Lower lobe of right lung (tissue), 2 donors: ENCODE measurements at regions not wholly inside any gene's neighbourhood (a gene's known extent, or its start where the extent isn't known, plus 50 kb on each side); places are given as distances from the start of the nearest gene placed in this dataset.

Experiments used
- ATAC-seq, 2 donors: fragments of 200-7000 bp; cut with Tn5 transposase; one replicate each; pipeline ENCODE4 v1.9.1; 2020 to 2022; ENCODE audit warnings: mild to moderate bottlenecking in 2 of 2, moderate library complexity in 2 of 2
- DNase-seq: peaks from one replicate; pipeline ENCODE4 v3.0.0-alpha.2; 2020
- H3K27ac ChIP-seq: fragments of 200-600 bp; one replicate; pipeline ENCODE4 v1.8.0; 2022
- H3K27me3 ChIP-seq: fragments of 200-600 bp; one replicate; pipeline ENCODE4 v1.8.0; 2022; ENCODE audit warnings: low read depth
- H3K36me3 ChIP-seq: fragments of 200-600 bp; one replicate; pipeline ENCODE4 v1.8.0; 2022; ENCODE audit warnings: mild to moderate bottlenecking
- H3K4me1 ChIP-seq: fragments of 200-600 bp; one replicate; pipeline ENCODE4 v1.8.0; 2022
- H3K4me3 ChIP-seq: fragments of 200-600 bp; one replicate; pipeline ENCODE4 v1.8.0; 2022; ENCODE audit warnings: mild to moderate bottlenecking
- H3K9me3 ChIP-seq: fragments of 200-600 bp; one replicate; pipeline ENCODE4 v1.8.0; 2022
- CTCF ChIP-seq: fragments of 200-600 bp; IDR thresholded peaks from one replicate; pipeline ENCODE4 v1.8.0; 2022; ENCODE audit warnings: antibody characterized with exemption, mild to moderate bottlenecking
- intact Hi-C: fragments of 100-400 bp; cut with DNase I; formaldehyde crosslinking; loops from one replicate; pipeline ENCODE4 v1.11.0; 2022
- donor health status: DM: no; HTN: yes; CAD: no; lungs with severe emphysema.

DNA sequence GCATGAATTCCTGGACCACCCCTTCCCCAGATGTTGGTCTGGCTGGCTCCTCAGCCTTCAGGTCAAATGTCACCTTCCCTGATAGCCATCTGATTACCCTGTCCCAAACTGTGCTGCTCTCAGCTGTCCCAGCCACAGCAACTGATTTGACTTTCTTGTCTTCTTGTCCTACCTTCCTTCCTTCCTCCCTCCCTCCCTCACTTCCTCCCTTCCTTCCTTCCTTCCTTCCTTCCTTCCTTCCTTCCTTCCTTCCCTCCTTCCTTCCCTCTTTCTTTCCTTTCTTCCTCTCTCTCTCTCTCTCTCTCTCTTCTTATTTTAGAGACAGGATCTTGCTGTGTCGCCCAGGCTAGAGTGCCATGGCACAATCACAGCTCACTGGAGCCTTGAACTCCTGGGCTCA, 242.5 kb downstream of the RPS24 start:
- intact Hi-C loops, result no loop called here
- Histone ChIP-seq H3K4me3 (no peak overlapping the region), H3K36me3 (no peaks in the 10 kb centered on the region), H3K27ac (no peak overlapping the region), H3K4me1 (no peaks in the 10 kb centered on the region), H3K27me3 (no peaks in the 10 kb centered on the region), H3K9me3 (no peaks in the 10 kb centered on the region)
- ATAC-seq, result no peak
- TF ChIP-seq CTCF, result no peak
- no peak for DNase-seq

GRCh38 chr10:78277314-78278057, 243.8 kb downstream of the RPS24 start:
- intact Hi-C loops, result no loop called here
- Histone ChIP-seq H3K36me3 (no peaks in the 10 kb centered on the region), H3K4me1 (no peaks in the 10 kb centered on the region), H3K27ac (no peak overlapping the region), H3K4me3 (no peak overlapping the region), H3K27me3 (no peaks in the 10 kb centered on the region), H3K9me3 (no peaks in the 10 kb centered on the region)
- ATAC-seq (no peak), DNase-seq (no peak)
- TF ChIP-seq CTCF, result no peak

DNA sequence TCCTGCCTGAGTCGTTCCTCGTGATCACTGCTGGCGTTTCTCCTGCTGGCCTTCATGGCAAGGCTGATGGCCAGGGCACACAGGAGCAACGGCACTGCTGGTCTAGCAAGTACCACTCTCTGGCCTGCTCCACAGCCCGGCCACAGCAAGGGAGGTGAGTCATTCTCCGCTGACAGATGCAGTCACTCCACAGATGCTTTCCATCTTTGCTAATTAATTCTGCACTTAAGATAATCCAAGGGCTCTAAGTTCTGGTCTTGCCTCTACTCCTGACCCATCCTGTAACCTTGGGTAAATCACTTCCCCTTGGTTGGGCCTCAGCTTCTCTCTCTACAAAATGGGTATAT, 244.4 kb downstream of the RPS24 start:
- no peaks in the 10 kb centered on the region for H3K4me1 ChIP-seq
- no peaks in the 10 kb centered on the region for H3K36me3 ChIP-seq
- TF ChIP-seq CTCF, result no peak
- ATAC-seq, result peak in 1 of 2 donors; percentile 6
- intact Hi-C loops, result no loop called here
- H3K9me3 ChIP-seq, result no peaks in the 10 kb centered on the region
- H3K4me3 ChIP-seq, result no peak overlapping the region
- no peaks in the 10 kb centered on the region for H3K27me3 ChIP-seq
- H3K27ac ChIP-seq, result no peak overlapping the region
- DNase-seq, result no peak

GRCh38 chr10:78279756-78280155, 246.1 kb downstream of the RPS24 start:
- DNase-seq (no peak), ATAC-seq (no peak)
- Histone ChIP-seq H3K4me1 (no peaks in the 10 kb centered on the region), H3K4me3 (no peak overlapping the region), H3K27me3 (no peaks in the 10 kb centered on the region), H3K9me3 (no peaks in the 10 kb centered on the region), H3K36me3 (no peaks in the 10 kb centered on the region), H3K27ac (no peak overlapping the region)
- no peak for TF ChIP-seq CTCF
- intact Hi-C loops, result no loop called here

- H3K4me1 ChIP-seq, result no peaks in the 10 kb centered on the region
- ATAC-seq, result no peak
- no peak for TF ChIP-seq CTCF
- H3K27ac ChIP-seq, result no peak overlapping the region
- H3K9me3 ChIP-seq, result no peaks in the 10 kb centered on the region
- no peaks in the 10 kb centered on the region for H3K36me3 ChIP-seq
- H3K27me3 ChIP-seq, result no peaks in the 10 kb centered on the region
- H3K4me3 ChIP-seq, result no peak overlapping the region
- no peak for DNase-seq
- intact Hi-C loops, result no loop called here
Measured at GRCh38 chr10:78280604-78281003, 246.9 kb downstream of the RPS24 start.

- TF ChIP-seq CTCF, result no peak
- intact Hi-C loops, result no loop called here
- no peaks in the 10 kb centered on the region for H3K36me3 ChIP-seq
- H3K27me3 ChIP-seq, result no peaks in the 10 kb centered on the region
- no peaks in the 10 kb centered on the region for H3K9me3 ChIP-seq
- ATAC-seq, result no peak
- no peaks in the 10 kb centered on the region for H3K4me1 ChIP-seq
- no peak overlapping the region for H3K4me3 ChIP-seq
- no peak for DNase-seq
- H3K27ac ChIP-seq, result no peak overlapping the region
Measured at GRCh38 chr10:78281627-78282026, 248.0 kb downstream of the RPS24 start.
